ENCODE measurements at regions not wholly inside any gene's neighbourhood (a gene's known extent, or its start where the extent isn't known, plus 50 kb on each side); places are given as distances from the start of the nearest gene placed in this dataset.
"Not testable (repeated sequence)": the region's sequence is repeated elsewhere in the genome, so short reads cannot be mapped to it uniquely, and the experiment has no call there.

GRCh38 chr6:141925001-141925400, 207.7 kb upstream of the GJE1 start:
- Mint-ChIP-seq H3K27me3 (ENCODE audit: insufficient read depth, unreplicated experiment) (no peaks in the 10 kb centered on the region), H3K4me3 (ENCODE audit: unreplicated experiment) (no peak overlapping the region), H3K9me3 (ENCODE audit: unreplicated experiment) (no peaks in the 10 kb centered on the region), H3K36me3 (ENCODE audit: insufficient read depth, unreplicated experiment) (no peaks in the 10 kb centered on the region), H3K4me1 (ENCODE audit: low read depth, unreplicated experiment) (no peaks in the 10 kb centered on the region), H3K27ac (ENCODE audit: unreplicated experiment) (no peak overlapping the region)
- Histone ChIP-seq H3K4me3 (ENCODE audit: low read depth, low read length) (no peak overlapping the region), H3K27me3 (replicated peaks; ENCODE audit: control insufficient read depth, insufficient read depth, low read length) (no peaks in the 10 kb centered on the region), H3K9me3 (no peaks in the 10 kb centered on the region), H3K4me1 (no peaks in the 10 kb centered on the region), H3K36me3 (ENCODE audit: control insufficient read depth, insufficient read depth, low read length) (no peaks in the 10 kb centered on the region)
- ChIA-PET CTCF (no interaction called here), POLR2A (no interaction called here)
- intact Hi-C loops (cut with micrococcal nuclease; ENCODE audit: unreplicated experiment), result no loop called here
- DNase-seq, result no peak
- no TSS peak for BruUV-seq (replicated peaks)
- TF ChIP-seq CTCF (IDR thresholded peaks at IDR 0.05; ENCODE audit: insufficient read depth in 1 of 2, low read depth in 1 of 2, low read length in 1 of 2, severe bottlenecking in 1 of 2, unreplicated experiment in 1 of 2), result no peak

- no TSS peak for BruUV-seq (replicated peaks)
- Mint-ChIP-seq H3K27ac (ENCODE audit: unreplicated experiment) (no peak overlapping the region), H3K4me3 (ENCODE audit: unreplicated experiment) (no peak overlapping the region), H3K4me1 (ENCODE audit: low read depth, unreplicated experiment) (no peaks in the 10 kb centered on the region), H3K36me3 (ENCODE audit: insufficient read depth, unreplicated experiment) (no peaks in the 10 kb centered on the region), H3K27me3 (ENCODE audit: insufficient read depth, unreplicated experiment) (no peaks in the 10 kb centered on the region), H3K9me3 (ENCODE audit: unreplicated experiment) (no peaks in the 10 kb centered on the region)
- Histone ChIP-seq H3K4me1 (no peaks in the 10 kb centered on the region), H3K4me3 (ENCODE audit: low read depth, low read length) (no peak overlapping the region), H3K9me3 (no peaks in the 10 kb centered on the region), H3K27me3 (replicated peaks; ENCODE audit: control insufficient read depth, insufficient read depth, low read length) (no peaks in the 10 kb centered on the region), H3K36me3 (ENCODE audit: control insufficient read depth, insufficient read depth, low read length) (no peaks in the 10 kb centered on the region)
- no peak for TF ChIP-seq CTCF (IDR thresholded peaks at IDR 0.05; ENCODE audit: insufficient read depth in 1 of 2, low read depth in 1 of 2, low read length in 1 of 2, severe bottlenecking in 1 of 2, unreplicated experiment in 1 of 2)
- CTCF ChIA-PET, result no interaction called here
- POLR2A ChIA-PET, result no interaction called here
- no peak for DNase-seq
- intact Hi-C loops (cut with micrococcal nuclease; ENCODE audit: unreplicated experiment), result no loop called here
These were observed 209.8 kb upstream of the GJE1 start for GRCh38 chr6:141922898-141923297.

GRCh38 chr6:141916682-141917505, 215.8 kb upstream of the GJE1 start:
- H3K27me3 Mint-ChIP-seq (ENCODE audit: insufficient read depth, unreplicated experiment); H3K4me3 Mint-ChIP-seq (ENCODE audit: unreplicated experiment); DNase-seq; H3K27ac Mint-ChIP-seq (ENCODE audit: unreplicated experiment); H3K9me3 Mint-ChIP-seq (ENCODE audit: unreplicated experiment); POLR2A ChIA-PET; H3K36me3 ChIP-seq (ENCODE audit: control insufficient read depth, insufficient read depth, low read length); H3K4me3 ChIP-seq (ENCODE audit: low read depth, low read length); CTCF ChIA-PET; H3K9me3 ChIP-seq; H3K27me3 ChIP-seq (replicated peaks; ENCODE audit: control insufficient read depth, insufficient read depth, low read length); H3K4me1 Mint-ChIP-seq (ENCODE audit: low read depth, unreplicated experiment); BruUV-seq (replicated peaks); H3K4me1 ChIP-seq; intact Hi-C loops (cut with micrococcal nuclease; ENCODE audit: unreplicated experiment); H3K36me3 Mint-ChIP-seq (ENCODE audit: insufficient read depth, unreplicated experiment): not testable (repeated sequence)
